ENCODE measurements at regions not wholly inside any gene's neighbourhood (a gene's known extent, or its start where the extent isn't known, plus 50 kb on each side); places are given as distances from the start of the nearest gene placed in this dataset.

DNA sequence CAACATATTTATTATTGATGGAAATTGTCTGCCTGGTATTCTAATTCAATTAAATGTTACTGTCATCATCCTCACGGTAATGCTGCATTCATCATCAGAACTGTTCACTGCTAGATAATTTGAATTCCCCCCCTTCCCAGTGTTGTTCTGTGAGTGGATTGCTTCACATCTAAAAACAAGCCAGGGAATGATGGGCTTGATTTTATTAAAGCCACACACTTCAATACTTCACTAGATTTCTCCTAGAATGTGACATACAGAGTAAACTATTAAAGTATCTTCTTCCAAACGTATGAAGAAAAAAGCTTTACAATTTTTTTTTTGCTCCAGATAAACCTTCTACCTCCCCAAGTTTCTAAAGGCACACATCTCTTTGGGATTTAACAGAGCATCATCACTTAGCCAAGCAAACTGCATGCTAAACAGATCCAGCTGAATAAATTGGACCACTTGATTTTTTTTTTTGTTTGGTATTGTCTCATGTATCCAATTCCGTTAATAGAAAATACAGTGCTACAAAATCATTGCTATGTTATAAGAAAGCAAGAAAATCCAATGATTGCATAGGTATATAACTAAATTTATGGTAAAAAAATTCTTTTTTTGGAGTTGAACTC, 692.4 kb downstream of the MTRR start:
- intact Hi-C loops (cut with micrococcal nuclease): no loop called here
- no TSS peak for BruUV-seq (replicated peaks)
- no peak for TF ChIP-seq FOSL1 (IDR thresholded peaks at IDR 0.05; ENCODE audit: low read depth)
- TF ChIP-seq ELF1 (IDR thresholded peaks at IDR 0.05; ENCODE audit: borderline replicate concordance, low read depth): no peak
- no peak for TF ChIP-seq EGR1 (IDR thresholded peaks at IDR 0.05; ENCODE audit: low read depth)
- no peak for TF ChIP-seq CBX3 (IDR thresholded peaks at IDR 0.05; ENCODE audit: low read depth)
- TF ChIP-seq, protein P1, sequence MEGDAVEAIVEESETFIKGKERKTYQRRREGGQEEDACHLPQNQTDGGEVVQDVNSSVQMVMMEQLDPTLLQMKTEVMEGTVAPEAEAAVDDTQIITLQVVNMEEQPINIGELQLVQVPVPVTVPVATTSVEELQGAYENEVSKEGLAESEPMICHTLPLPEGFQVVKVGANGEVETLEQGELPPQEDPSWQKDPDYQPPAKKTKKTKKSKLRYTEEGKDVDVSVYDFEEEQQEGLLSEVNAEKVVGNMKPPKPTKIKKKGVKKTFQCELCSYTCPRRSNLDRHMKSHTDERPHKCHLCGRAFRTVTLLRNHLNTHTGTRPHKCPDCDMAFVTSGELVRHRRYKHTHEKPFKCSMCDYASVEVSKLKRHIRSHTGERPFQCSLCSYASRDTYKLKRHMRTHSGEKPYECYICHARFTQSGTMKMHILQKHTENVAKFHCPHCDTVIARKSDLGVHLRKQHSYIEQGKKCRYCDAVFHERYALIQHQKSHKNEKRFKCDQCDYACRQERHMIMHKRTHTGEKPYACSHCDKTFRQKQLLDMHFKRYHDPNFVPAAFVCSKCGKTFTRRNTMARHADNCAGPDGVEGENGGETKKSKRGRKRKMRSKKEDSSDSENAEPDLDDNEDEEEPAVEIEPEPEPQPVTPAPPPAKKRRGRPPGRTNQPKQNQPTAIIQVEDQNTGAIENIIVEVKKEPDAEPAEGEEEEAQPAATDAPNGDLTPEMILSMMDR (IDR thresholded peaks at IDR 0.05 in 2 of 3, conservative IDR thresholded peaks at IDR 0.05 in 1 of 3; ENCODE audit: borderline replicate concordance in 1 of 3, insufficient read depth in 1 of 3, low read depth in 2 of 3, low read length in 2 of 3): no peak
- no peak for TF ChIP-seq TCF7L2 (IDR thresholded peaks at IDR 0.05; ENCODE audit: borderline replicate concordance, extremely low read depth, insufficient read depth, insufficient read length)
- TF ChIP-seq SRF (IDR thresholded peaks at IDR 0.05; ENCODE audit: low read depth): no peak
- TF ChIP-seq, protein P2, sequence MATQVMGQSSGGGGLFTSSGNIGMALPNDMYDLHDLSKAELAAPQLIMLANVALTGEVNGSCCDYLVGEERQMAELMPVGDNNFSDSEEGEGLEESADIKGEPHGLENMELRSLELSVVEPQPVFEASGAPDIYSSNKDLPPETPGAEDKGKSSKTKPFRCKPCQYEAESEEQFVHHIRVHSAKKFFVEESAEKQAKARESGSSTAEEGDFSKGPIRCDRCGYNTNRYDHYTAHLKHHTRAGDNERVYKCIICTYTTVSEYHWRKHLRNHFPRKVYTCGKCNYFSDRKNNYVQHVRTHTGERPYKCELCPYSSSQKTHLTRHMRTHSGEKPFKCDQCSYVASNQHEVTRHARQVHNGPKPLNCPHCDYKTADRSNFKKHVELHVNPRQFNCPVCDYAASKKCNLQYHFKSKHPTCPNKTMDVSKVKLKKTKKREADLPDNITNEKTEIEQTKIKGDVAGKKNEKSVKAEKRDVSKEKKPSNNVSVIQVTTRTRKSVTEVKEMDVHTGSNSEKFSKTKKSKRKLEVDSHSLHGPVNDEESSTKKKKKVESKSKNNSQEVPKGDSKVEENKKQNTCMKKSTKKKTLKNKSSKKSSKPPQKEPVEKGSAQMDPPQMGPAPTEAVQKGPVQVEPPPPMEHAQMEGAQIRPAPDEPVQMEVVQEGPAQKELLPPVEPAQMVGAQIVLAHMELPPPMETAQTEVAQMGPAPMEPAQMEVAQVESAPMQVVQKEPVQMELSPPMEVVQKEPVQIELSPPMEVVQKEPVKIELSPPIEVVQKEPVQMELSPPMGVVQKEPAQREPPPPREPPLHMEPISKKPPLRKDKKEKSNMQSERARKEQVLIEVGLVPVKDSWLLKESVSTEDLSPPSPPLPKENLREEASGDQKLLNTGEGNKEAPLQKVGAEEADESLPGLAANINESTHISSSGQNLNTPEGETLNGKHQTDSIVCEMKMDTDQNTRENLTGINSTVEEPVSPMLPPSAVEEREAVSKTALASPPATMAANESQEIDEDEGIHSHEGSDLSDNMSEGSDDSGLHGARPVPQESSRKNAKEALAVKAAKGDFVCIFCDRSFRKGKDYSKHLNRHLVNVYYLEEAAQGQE (IDR thresholded peaks at IDR 0.05; ENCODE audit: low read depth): no peak
- no peak for TF ChIP-seq POLR2A (IDR thresholded peaks at IDR 0.05; ENCODE audit: borderline replicate concordance, extremely low read depth, insufficient read depth, insufficient read length)
- TF ChIP-seq, protein P3, sequence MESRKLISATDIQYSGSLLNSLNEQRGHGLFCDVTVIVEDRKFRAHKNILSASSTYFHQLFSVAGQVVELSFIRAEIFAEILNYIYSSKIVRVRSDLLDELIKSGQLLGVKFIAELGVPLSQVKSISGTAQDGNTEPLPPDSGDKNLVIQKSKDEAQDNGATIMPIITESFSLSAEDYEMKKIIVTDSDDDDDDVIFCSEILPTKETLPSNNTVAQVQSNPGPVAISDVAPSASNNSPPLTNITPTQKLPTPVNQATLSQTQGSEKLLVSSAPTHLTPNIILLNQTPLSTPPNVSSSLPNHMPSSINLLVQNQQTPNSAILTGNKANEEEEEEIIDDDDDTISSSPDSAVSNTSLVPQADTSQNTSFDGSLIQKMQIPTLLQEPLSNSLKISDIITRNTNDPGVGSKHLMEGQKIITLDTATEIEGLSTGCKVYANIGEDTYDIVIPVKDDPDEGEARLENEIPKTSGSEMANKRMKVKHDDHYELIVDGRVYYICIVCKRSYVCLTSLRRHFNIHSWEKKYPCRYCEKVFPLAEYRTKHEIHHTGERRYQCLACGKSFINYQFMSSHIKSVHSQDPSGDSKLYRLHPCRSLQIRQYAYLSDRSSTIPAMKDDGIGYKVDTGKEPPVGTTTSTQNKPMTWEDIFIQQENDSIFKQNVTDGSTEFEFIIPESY (IDR thresholded peaks at IDR 0.05; ENCODE audit: extremely low read depth, insufficient replicate concordance, low read length): no peak
- TF ChIP-seq SP1 (IDR thresholded peaks at IDR 0.05; ENCODE audit: low read depth): no peak
- TF ChIP-seq JUND (IDR thresholded peaks at IDR 0.05): no peak
- no peak for TF ChIP-seq YY1 (IDR thresholded peaks at IDR 0.05; ENCODE audit: extremely low read depth, insufficient replicate concordance, low read depth, low read length)
- no peak for TF ChIP-seq RAD21 (IDR thresholded peaks at IDR 0.05; ENCODE audit: low read depth)
- TF ChIP-seq SIN3A (IDR thresholded peaks at IDR 0.05; ENCODE audit: low read depth): no peak
- TF ChIP-seq POLR2AphosphoS5 (IDR thresholded peaks at IDR 0.05; ENCODE audit: low read depth, low read length): no peak
- no peak for TF ChIP-seq ZFX (IDR thresholded peaks at IDR 0.05)
- TF ChIP-seq EZH2phosphoT487 (IDR thresholded peaks at IDR 0.05; ENCODE audit: borderline replicate concordance): no peak

More for the DNA sequence above, 692.4 kb downstream of the MTRR start:
- no peak overlapping the region for H3K27ac ChIP-seq (ENCODE audit: low read depth, low read length)
- CTCF ChIA-PET: no interaction called here
- RAD21 ChIA-PET (ENCODE audit: low non-redundant PET in 1 of 2, low total read pairs in 2 of 2, uncharacterized antibody in 2 of 2, unreplicated experiment in 2 of 2): no interaction called here
- H3K4me3 ChIP-seq (replicated peaks in 1 of 2; ENCODE audit: low read depth in 1 of 2, low read length in 2 of 2): no peak overlapping the region
- DNase-seq (ENCODE audit: low read depth, low spot score) (no peak), ATAC-seq (no peak)
- POLR2A ChIA-PET: no interaction called here
- no peak overlapping the region for H2AFZ ChIP-seq (ENCODE audit: low read depth, low read length, poor library complexity, severe bottlenecking)
- no peaks in the 10 kb centered on the region for H3K9me2 ChIP-seq (ENCODE audit: insufficient read depth)
- H3K79me2 ChIP-seq (ENCODE audit: insufficient read depth, low read length): no peaks in the 10 kb centered on the region
- no peak overlapping the region for H3K4me2 ChIP-seq (ENCODE audit: low read length)
- H3K27me3 ChIP-seq (ENCODE audit: insufficient read depth, low read length): no peaks in the 10 kb centered on the region
- peaks cover 4 to 22% of the 10 kb centered on the region in 2 experiments; a peak in 2 of 4 replicates for H3K9me3 ChIP-seq (ENCODE audit: control insufficient read depth in 1 of 2, insufficient read depth in 1 of 2, low read depth in 1 of 2, low read length in 2 of 2)
- H3K9ac ChIP-seq (ENCODE audit: low read length): no peak overlapping the region
- H4K20me1 ChIP-seq (ENCODE audit: insufficient read depth): no peaks in the 10 kb centered on the region
- H3K4me1 ChIP-seq (ENCODE audit: control insufficient read depth in 1 of 2, insufficient read depth in 2 of 2, low read length in 2 of 2): no peaks in the 10 kb centered on the region
- no peaks in the 10 kb centered on the region for H3K36me3 ChIP-seq (ENCODE audit: control insufficient read depth in 1 of 2, insufficient read depth in 2 of 2, low read length in 2 of 2)
